ENCODE measurements at regions not wholly inside any gene's neighbourhood (a gene's known extent, or its start where the extent isn't known, plus 50 kb on each side); places are given as distances from the start of the nearest gene placed in this dataset.

- ATAC-seq = no peak
Measured at GRCh38 chr10:30141423-30141822, 82.0 kb upstream of the JCAD start.

GRCh38 chr10:30134171-30134945, 75.0 kb upstream of the JCAD start:
- ATAC-seq = peak; percentile 38
- TF ChIP-seq OSR1 (CRISPR knock-in tag; IDR thresholded peaks at IDR 0.05) (no peak), SNAI2 (CRISPR knock-in tag; IDR thresholded peaks at IDR 0.05) (no peak), RARB (CRISPR knock-in tag; IDR thresholded peaks at IDR 0.05) (no peak), ZFP30 (CRISPR knock-in tag; IDR thresholded peaks at IDR 0.05) (no peak), ESRRG (CRISPR knock-in tag; IDR thresholded peaks at IDR 0.05) (no peak), GLIS3 (CRISPR knock-in tag; IDR thresholded peaks at IDR 0.05) (no peak), ZNF8 (CRISPR knock-in tag; IDR thresholded peaks at IDR 0.05) (no peak), PPARA (CRISPR knock-in tag; IDR thresholded peaks at IDR 0.05; ENCODE audit: borderline replicate concordance) (no peak), ARNTL (CRISPR knock-in tag; IDR thresholded peaks at IDR 0.05; ENCODE audit: borderline replicate concordance, low read depth) (no peak), POU6F1 (CRISPR knock-in tag; IDR thresholded peaks at IDR 0.05; ENCODE audit: borderline replicate concordance, low read depth) (no peak), ISL1 (CRISPR knock-in tag; IDR thresholded peaks at IDR 0.05) (no peak)
- TF ChIP-seq, protein P1, sequence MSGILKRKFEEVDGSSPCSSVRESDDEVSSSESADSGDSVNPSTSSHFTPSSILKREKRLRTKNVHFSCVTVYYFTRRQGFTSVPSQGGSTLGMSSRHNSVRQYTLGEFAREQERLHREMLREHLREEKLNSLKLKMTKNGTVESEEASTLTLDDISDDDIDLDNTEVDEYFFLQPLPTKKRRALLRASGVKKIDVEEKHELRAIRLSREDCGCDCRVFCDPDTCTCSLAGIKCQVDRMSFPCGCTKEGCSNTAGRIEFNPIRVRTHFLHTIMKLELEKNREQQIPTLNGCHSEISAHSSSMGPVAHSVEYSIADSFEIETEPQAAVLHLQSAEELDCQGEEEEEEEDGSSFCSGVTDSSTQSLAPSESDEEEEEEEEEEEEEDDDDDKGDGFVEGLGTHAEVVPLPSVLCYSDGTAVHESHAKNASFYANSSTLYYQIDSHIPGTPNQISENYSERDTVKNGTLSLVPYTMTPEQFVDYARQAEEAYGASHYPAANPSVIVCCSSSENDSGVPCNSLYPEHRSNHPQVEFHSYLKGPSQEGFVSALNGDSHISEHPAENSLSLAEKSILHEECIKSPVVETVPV (CRISPR knock-in tag; IDR thresholded peaks at IDR 0.05) = no peak
- TF ChIP-seq, protein P2, sequence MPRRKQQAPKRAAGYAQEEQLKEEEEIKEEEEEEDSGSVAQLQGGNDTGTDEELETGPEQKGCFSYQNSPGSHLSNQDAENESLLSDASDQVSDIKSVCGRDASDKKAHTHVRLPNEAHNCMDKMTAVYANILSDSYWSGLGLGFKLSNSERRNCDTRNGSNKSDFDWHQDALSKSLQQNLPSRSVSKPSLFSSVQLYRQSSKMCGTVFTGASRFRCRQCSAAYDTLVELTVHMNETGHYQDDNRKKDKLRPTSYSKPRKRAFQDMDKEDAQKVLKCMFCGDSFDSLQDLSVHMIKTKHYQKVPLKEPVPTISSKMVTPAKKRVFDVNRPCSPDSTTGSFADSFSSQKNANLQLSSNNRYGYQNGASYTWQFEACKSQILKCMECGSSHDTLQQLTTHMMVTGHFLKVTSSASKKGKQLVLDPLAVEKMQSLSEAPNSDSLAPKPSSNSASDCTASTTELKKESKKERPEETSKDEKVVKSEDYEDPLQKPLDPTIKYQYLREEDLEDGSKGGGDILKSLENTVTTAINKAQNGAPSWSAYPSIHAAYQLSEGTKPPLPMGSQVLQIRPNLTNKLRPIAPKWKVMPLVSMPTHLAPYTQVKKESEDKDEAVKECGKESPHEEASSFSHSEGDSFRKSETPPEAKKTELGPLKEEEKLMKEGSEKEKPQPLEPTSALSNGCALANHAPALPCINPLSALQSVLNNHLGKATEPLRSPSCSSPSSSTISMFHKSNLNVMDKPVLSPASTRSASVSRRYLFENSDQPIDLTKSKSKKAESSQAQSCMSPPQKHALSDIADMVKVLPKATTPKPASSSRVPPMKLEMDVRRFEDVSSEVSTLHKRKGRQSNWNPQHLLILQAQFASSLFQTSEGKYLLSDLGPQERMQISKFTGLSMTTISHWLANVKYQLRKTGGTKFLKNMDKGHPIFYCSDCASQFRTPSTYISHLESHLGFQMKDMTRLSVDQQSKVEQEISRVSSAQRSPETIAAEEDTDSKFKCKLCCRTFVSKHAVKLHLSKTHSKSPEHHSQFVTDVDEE (CRISPR knock-in tag; IDR thresholded peaks at IDR 0.05) = no peak
- TF ChIP-seq, protein P3, sequence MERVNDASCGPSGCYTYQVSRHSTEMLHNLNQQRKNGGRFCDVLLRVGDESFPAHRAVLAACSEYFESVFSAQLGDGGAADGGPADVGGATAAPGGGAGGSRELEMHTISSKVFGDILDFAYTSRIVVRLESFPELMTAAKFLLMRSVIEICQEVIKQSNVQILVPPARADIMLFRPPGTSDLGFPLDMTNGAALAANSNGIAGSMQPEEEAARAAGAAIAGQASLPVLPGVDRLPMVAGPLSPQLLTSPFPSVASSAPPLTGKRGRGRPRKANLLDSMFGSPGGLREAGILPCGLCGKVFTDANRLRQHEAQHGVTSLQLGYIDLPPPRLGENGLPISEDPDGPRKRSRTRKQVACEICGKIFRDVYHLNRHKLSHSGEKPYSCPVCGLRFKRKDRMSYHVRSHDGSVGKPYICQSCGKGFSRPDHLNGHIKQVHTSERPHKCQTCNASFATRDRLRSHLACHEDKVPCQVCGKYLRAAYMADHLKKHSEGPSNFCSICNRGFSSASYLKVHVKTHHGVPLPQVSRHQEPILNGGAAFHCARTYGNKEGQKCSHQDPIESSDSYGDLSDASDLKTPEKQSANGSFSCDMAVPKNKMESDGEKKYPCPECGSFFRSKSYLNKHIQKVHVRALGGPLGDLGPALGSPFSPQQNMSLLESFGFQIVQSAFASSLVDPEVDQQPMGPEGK (CRISPR knock-in tag; IDR thresholded peaks at IDR 0.05; ENCODE audit: borderline replicate concordance) = no peak

More at GRCh38 chr10:30141423-30141822, 82.0 kb upstream of the JCAD start:
- no peak for TF ChIP-seq ZFP30 (CRISPR knock-in tag; IDR thresholded peaks at IDR 0.05)
- no peak for TF ChIP-seq ESRRG (CRISPR knock-in tag; IDR thresholded peaks at IDR 0.05)
- TF ChIP-seq BACH2 (CRISPR knock-in tag; IDR thresholded peaks at IDR 0.05; ENCODE audit: borderline replicate concordance) = no peak
- TF ChIP-seq, protein P2 (CRISPR knock-in tag; IDR thresholded peaks at IDR 0.05) = no peak
- no peak for TF ChIP-seq ISL1 (CRISPR knock-in tag; IDR thresholded peaks at IDR 0.05)
- no peak for TF ChIP-seq RARB (CRISPR knock-in tag; IDR thresholded peaks at IDR 0.05)
- TF ChIP-seq ARNTL (CRISPR knock-in tag; IDR thresholded peaks at IDR 0.05; ENCODE audit: borderline replicate concordance, low read depth) = no peak
- TF ChIP-seq SNAI2 (CRISPR knock-in tag; IDR thresholded peaks at IDR 0.05) = no peak
- no peak for TF ChIP-seq TOX (CRISPR knock-in tag; IDR thresholded peaks at IDR 0.05; ENCODE audit: borderline replicate concordance)
- no peak for TF ChIP-seq ZNF70 (CRISPR knock-in tag; IDR thresholded peaks at IDR 0.05)
- TF ChIP-seq CSDC2 (CRISPR knock-in tag; IDR thresholded peaks at IDR 0.05) = no peak
- no peak for TF ChIP-seq POU6F1 (CRISPR knock-in tag; IDR thresholded peaks at IDR 0.05; ENCODE audit: borderline replicate concordance, low read depth)
- TF ChIP-seq ZC3H10 (CRISPR knock-in tag; IDR thresholded peaks at IDR 0.05) = no peak
- no peak for TF ChIP-seq GLIS3 (CRISPR knock-in tag; IDR thresholded peaks at IDR 0.05)
- TF ChIP-seq ZNF565 (CRISPR knock-in tag; conservative IDR thresholded peaks at IDR 0.05; ENCODE audit: low read depth) = no peak
- no peak for TF ChIP-seq TCF4 (CRISPR knock-in tag; IDR thresholded peaks at IDR 0.05; ENCODE audit: borderline replicate concordance)
- TF ChIP-seq ZFP3 (CRISPR knock-in tag; IDR thresholded peaks at IDR 0.05) = no peak
- no peak for TF ChIP-seq PPARA (CRISPR knock-in tag; IDR thresholded peaks at IDR 0.05; ENCODE audit: borderline replicate concordance)
- TF ChIP-seq, protein P3 (CRISPR knock-in tag; IDR thresholded peaks at IDR 0.05; ENCODE audit: borderline replicate concordance) = no peak

Data from SK-N-SH treated with all-trans-retinoic acid at 6 μM for 48 hours (cell line).